Ecto neural progenitor cell (in vitro differentiated cells): ENCODE measurements at regions not wholly inside any gene's neighbourhood (a gene's known extent, or its start where the extent isn't known, plus 50 kb on each side); places are given as distances from the start of the nearest gene placed in this dataset.

ENCODE experiments used
- DNase-seq: peaks from one replicate; pipeline ENCODE4 v3.0.0-alpha.2; 2018; ENCODE audit warnings: low spot score

DNA sequence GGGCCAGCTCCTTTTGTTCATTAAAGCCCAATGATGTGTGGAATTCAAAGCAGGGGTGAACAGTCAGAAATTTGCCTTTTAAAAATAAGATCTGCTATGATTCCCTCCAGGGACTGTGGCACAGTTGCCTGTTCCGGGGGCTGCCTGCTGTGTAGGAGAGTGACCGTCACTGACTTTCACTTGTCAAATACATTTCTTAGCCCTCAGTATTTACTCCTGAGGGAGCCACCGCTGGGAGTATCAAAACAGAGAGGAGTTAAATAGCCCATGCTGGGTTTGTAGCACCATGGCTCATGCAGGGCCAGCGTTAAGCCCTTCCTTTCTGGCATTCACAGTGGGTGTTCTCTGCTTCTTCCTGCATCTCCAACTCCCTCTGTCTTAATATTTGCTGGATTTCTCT, 897.8 kb downstream of the SORCS3 start:
- peak; percentile 46 for DNase-seq

GRCh38 chr10:105535478-105535877, 894.4 kb downstream of the SORCS3 start:
- DNase-seq: no peak

- DNase-seq: no peak
These were observed 893.0 kb downstream of the SORCS3 start for GRCh38 chr10:105534086-105534485.

GRCh38 chr10:105516511-105516910, 875.4 kb downstream of the SORCS3 start:
- DNase-seq: no peak

GRCh38 chr10:105514106-105514505, 873.0 kb downstream of the SORCS3 start:
- DNase-seq: no peak

DNA sequence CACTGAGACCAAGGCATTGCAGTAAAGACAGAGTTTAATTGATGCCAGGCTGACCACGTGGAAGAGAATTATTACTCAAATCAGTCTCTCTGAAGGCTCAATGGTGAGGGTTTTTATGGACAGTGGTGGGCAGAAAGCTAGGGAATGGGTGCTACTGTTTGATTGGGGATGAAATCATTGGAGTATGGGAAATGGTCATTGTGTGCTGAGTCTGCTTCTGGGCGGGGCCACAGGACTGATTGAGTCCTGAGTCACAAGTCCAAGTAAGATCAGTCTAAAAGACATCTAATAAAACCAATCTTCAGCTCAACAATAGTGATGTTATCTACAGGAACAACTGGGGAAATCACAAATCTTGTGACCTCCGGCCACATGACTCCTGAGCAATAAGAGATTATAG, 868.4 kb downstream of the SORCS3 start:
- no peak for DNase-seq

DNA sequence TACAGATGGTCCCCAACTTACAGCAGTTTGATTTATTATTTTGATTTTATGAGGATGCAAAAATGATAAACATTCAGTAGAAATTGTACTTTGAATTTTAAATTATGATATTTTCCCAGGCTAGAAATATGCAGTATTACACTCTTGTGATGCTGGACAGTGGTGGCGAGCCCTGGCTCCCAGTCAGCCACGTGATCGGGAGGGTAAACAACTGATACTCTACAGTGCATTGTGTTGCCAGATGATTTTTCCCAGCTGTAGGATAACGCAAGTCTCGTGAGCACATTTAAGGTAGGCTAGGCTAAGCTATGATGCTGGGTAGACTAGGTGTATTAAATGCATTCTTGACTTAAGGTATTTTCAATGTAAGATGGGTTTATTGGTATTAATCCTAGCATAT, 865.2 kb downstream of the SORCS3 start:
- no peak for DNase-seq

DNA sequence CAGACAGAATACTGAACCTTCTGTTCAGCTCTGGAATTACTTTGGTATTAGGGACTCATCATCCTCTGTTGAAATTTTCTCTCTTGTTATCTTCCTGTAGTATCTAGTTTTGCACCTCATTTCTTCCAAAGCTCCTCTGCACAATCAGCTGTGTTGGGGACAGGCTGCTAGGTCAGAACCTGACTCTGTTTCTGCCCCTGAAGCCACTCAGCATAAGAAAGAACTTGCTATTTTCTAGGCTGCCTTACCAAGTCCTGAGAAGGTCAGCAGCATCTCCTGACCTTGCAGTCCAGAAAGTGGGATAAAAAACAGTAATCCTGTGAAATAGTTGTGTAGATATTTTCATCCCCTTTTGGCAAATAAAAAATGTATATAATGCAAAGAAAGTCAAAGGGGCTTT, 862.6 kb downstream of the SORCS3 start:
- DNase-seq: no peak

DNA sequence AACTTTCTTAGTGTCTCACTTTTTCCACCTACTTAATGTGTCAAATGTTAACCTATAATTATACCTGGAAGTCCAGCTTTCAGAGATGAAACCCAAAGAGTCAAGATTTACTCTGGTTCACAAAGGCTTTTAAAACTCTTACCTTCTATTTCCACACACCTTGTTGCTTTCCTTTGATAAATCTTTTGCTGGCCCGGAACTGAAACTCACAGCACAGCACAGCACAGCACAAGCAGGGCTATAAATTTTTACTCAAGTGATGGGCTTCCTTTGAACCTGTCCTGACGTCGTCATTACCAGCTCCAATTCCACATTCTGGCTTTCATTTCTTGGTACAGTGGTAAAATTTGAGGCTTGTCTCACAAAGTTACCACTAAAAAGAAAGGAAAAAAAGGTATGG, 861.0 kb downstream of the SORCS3 start:
- DNase-seq: no peak

GRCh38 chr10:105494944-105495343, 853.9 kb downstream of the SORCS3 start:
- DNase-seq: no peak

DNA sequence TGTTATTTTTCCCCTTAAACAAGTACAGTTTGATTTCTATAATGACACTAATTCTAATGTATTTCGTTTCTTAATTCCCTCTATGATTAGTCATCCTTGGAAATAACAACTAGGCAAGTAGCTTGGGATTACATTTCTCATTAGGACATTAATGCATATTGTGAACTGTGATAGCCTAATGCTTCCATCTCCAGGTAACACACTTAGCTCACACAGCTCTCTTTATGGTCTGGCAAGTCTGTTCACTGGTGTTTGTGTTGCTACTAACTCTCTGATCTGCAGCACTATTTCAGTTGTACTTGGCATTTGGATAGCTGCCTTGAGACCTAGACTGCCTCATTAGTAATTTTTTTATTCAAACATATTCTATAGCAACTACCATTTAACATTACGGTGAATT, 853.2 kb downstream of the SORCS3 start:
- no peak for DNase-seq

- DNase-seq: no peak
These were observed 832.1 kb downstream of the SORCS3 start for GRCh38 chr10:105473170-105473569.

GRCh38 chr10:105468759-105469158, 827.7 kb downstream of the SORCS3 start:
- DNase-seq: no peak

- DNase-seq: no peak
These were observed 825.4 kb downstream of the SORCS3 start for GRCh38 chr10:105466521-105466920.

GRCh38 chr10:105434970-105435369, 793.9 kb downstream of the SORCS3 start:
- no peak for DNase-seq

- DNase-seq: no peak
These were observed 772.9 kb downstream of the SORCS3 start for GRCh38 chr10:105413997-105414396.

- no peak for DNase-seq
These were observed 768.3 kb downstream of the SORCS3 start for GRCh38 chr10:105409370-105409769.

DNA sequence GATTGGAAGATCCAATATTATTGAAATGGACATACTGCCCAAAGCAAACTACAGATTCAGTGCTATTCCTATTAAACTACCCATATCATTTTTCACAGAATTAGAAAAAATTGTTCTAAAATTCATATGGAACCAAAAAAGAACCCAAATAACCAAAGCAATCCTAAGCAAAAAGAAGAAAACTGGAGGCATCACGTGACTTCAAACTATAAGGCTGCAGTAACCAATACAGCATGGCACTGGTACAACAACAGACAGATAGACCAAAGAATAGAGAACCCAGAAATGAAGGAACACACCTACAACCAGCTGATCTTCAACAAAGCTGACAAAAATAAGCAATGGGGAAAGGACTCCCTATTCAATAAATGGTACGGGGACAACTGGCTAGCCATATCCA, 765.4 kb downstream of the SORCS3 start:
- no peak for DNase-seq

DNA sequence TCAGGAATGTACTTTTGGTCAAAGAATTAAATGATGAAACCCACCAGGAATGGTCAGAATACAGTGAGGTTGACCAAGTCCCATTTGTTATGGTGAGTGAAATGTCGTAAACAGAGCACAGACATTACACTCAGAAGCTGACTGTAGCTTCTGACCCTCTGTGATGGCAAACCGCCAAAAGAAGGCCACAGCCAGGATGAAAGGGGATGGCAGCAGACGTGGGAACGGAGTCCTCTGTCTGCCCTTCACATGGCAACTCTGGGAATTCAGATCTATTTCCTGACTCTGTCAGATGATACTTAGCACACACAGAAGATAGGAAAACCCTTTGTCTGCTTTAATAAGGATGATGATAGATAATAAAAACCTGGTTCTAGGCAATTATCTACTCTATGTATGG, 757.1 kb downstream of the SORCS3 start:
- no peak for DNase-seq

- DNase-seq: no peak
These were observed 750.7 kb downstream of the SORCS3 start for GRCh38 chr10:105391670-105392351.

GRCh38 chr10:105387971-105388370, 746.9 kb downstream of the SORCS3 start:
- no peak for DNase-seq

DNA sequence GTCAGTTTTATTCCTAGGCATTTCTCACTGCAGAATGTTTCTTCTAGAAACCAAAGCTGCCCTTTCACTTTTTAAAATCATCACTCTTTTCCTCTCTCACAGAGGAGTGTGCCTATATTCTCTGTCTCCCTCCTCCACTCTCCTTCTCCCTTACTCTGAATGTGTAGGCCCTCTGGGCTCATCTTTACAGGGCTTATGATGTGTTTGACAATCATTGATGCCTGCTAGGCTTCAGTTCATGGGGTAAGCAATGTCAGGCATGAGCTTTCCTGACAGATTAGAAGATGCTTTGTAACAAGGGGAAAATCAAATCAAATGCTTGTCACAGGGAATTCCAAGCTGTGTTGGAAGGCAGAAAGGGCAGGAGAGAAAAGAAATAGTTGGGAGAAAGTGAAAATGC, 742.9 kb downstream of the SORCS3 start:
- no peak for DNase-seq

- no peak for DNase-seq
These were observed 729.6 kb downstream of the SORCS3 start for GRCh38 chr10:105370692-105371091.

- no peak for DNase-seq
These were observed 718.6 kb downstream of the SORCS3 start for GRCh38 chr10:105359708-105360107.

DNA sequence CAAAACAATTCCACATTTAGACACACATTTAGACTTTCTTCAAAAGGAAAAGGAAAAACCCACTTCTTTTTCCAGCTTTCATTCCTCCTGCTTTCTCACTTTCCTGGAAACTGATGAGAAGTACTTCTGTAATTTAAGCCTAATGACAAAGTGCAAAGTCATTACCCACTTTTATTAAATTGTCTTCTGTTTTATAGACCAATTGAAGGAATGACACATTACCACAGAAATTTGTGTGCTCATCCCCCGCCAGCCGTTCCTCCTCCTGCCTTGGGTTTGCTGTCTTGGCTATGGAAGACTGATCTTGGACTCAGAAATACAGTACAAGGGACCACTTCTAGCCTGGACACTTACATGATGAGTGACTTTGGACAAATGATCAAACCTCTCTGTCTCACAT, 717.8 kb downstream of the SORCS3 start:
- DNase-seq: no peak
